Activated naive CD4-positive, alpha-beta T cell treated with anti-CD3 and anti-CD28 coated beads, Interleukin-2, amount 50 U/mL, for 72 hours (primary cell): ENCODE measurements at regions not wholly inside any gene's neighbourhood (a gene's known extent, or its start where the extent isn't known, plus 50 kb on each side); places are given as distances from the start of the nearest gene placed in this dataset.

Experiments used
- ATAC-seq, 2 donors: fragments of 150-1000 bp; cut with Tn5 transposase; 2 replicates each; pipeline ENCODE4 v1.10.0; 2021; ENCODE audit warnings: mild to moderate bottlenecking in 2 of 2, moderate library complexity in 2 of 2
- DNase-seq, 2 donors: peaks; one replicate each; pipeline ENCODE4 v3.0.0; 2021 to 2022; ENCODE audit warnings: low spot score in 2 of 2
- H3K27ac Mint-ChIP-seq, 2 donors: one replicate each; pipeline ENCODE4 v1.8.0; 2022; ENCODE audit warnings: mild to moderate bottlenecking in 2 of 2, mixed read lengths in 2 of 2
- H3K36me3 Mint-ChIP-seq, 2 donors: one replicate each; pipeline ENCODE4 v1.8.0; 2022; ENCODE audit warnings: mixed read lengths in 2 of 2
- H3K9me3 Mint-ChIP-seq, 2 donors: one replicate each; pipeline ENCODE4 v1.8.0; 2022; ENCODE audit warnings: mixed read lengths in 2 of 2

- Mint-ChIP-seq H3K9me3 (no peaks in the 10 kb centered on the region), H3K27ac (peak overlapping the region in 1 of 2 donors; percentile 12), H3K36me3 (no peaks in the 10 kb centered on the region)
- no peak for ATAC-seq
- no peak for DNase-seq
Observed at GRCh38 chr21:33121715-33122475, 52.0 kb downstream of the OLIG1 start.

GRCh38 chr21:33122507-33122906 is 52.6 kb downstream of the OLIG1 start:
- no peak for DNase-seq
- no peak for ATAC-seq
- Mint-ChIP-seq H3K9me3 (no peaks in the 10 kb centered on the region), H3K36me3 (no peaks in the 10 kb centered on the region), H3K27ac (peak overlapping the region in 1 of 2 donors; percentile 12)

- peak in 1 of 2 donors; percentile 58 for ATAC-seq
- H3K9me3 Mint-ChIP-seq: no peaks in the 10 kb centered on the region
Observed at GRCh38 chr21:33123374-33124123, 53.6 kb downstream of the OLIG1 start.

GRCh38 chr21:33124889-33125288 is 54.9 kb downstream of the OLIG1 start:
- no peaks in the 10 kb centered on the region for H3K9me3 Mint-ChIP-seq
- no peak for DNase-seq
- ATAC-seq: no peak
- no peaks in the 10 kb centered on the region for H3K36me3 Mint-ChIP-seq
- H3K27ac Mint-ChIP-seq: no peak overlapping the region

More at GRCh38 chr21:33123374-33124123, 53.6 kb downstream of the OLIG1 start:
- no peak for DNase-seq
- Mint-ChIP-seq H3K36me3 (no peaks in the 10 kb centered on the region), H3K27ac (no peak overlapping the region)

- Mint-ChIP-seq H3K9me3 (no peaks in the 10 kb centered on the region), H3K36me3 (no peaks in the 10 kb centered on the region), H3K27ac (no peak overlapping the region)
- ATAC-seq: no peak
- no peak for DNase-seq
Observed at GRCh38 chr21:33125680-33126375, 55.9 kb downstream of the OLIG1 start.

- no peaks in the 10 kb centered on the region for H3K36me3 Mint-ChIP-seq
- ATAC-seq: no peak
- no peak overlapping the region for H3K27ac Mint-ChIP-seq
- no peak for DNase-seq
- no peaks in the 10 kb centered on the region for H3K9me3 Mint-ChIP-seq
Observed at GRCh38 chr21:33126569-33126968, 56.6 kb downstream of the OLIG1 start.

- Mint-ChIP-seq H3K36me3 (no peaks in the 10 kb centered on the region), H3K9me3 (no peaks in the 10 kb centered on the region), H3K27ac (no peak overlapping the region)
- DNase-seq: peak; percentile 60 to 78
- ATAC-seq: peak; percentile 84 to 86
Observed at GRCh38 chr21:33127154-33127867, 57.4 kb downstream of the OLIG1 start.

GRCh38 chr21:33127868-33128242 is 57.9 kb downstream of the OLIG1 start:
- Mint-ChIP-seq H3K36me3 (no peaks in the 10 kb centered on the region), H3K27ac (no peak overlapping the region), H3K9me3 (no peaks in the 10 kb centered on the region)
- ATAC-seq (no peak), DNase-seq (no peak)

GRCh38 chr21:33128538-33128937 is 58.6 kb downstream of the OLIG1 start:
- DNase-seq: no peak
- no peak for ATAC-seq
- no peaks in the 10 kb centered on the region for H3K9me3 Mint-ChIP-seq
- no peaks in the 10 kb centered on the region for H3K36me3 Mint-ChIP-seq
- no peak overlapping the region for H3K27ac Mint-ChIP-seq

GRCh38 chr21:33132054-33132453 is 62.1 kb downstream of the OLIG1 start:
- H3K27ac Mint-ChIP-seq: no peak overlapping the region
- no peaks in the 10 kb centered on the region for H3K36me3 Mint-ChIP-seq
- no peaks in the 10 kb centered on the region for H3K9me3 Mint-ChIP-seq
- no peak for ATAC-seq
- no peak for DNase-seq

GRCh38 chr21:33133892-33134291 is 64.0 kb downstream of the OLIG1 start:
- H3K9me3 Mint-ChIP-seq: no peaks in the 10 kb centered on the region
- no peak overlapping the region for H3K27ac Mint-ChIP-seq
- ATAC-seq (no peak), DNase-seq (no peak)
- H3K36me3 Mint-ChIP-seq: no peaks in the 10 kb centered on the region

GRCh38 chr21:33135925-33136324 is 66.0 kb downstream of the OLIG1 start:
- Mint-ChIP-seq H3K36me3 (no peaks in the 10 kb centered on the region), H3K9me3 (no peaks in the 10 kb centered on the region), H3K27ac (no peak overlapping the region)
- ATAC-seq (no peak), DNase-seq (no peak)

- ATAC-seq (no peak), DNase-seq (no peak)
- H3K36me3 Mint-ChIP-seq: no peaks in the 10 kb centered on the region
- H3K27ac Mint-ChIP-seq: no peak overlapping the region
- H3K9me3 Mint-ChIP-seq: no peaks in the 10 kb centered on the region
Observed at GRCh38 chr21:33136847-33137502, 67.0 kb downstream of the OLIG1 start.

- no peak for DNase-seq
- no peak for ATAC-seq
- Mint-ChIP-seq H3K36me3 (no peaks in the 10 kb centered on the region), H3K9me3 (no peaks in the 10 kb centered on the region), H3K27ac (no peak overlapping the region)
Observed at GRCh38 chr21:33139084-33139483, 69.1 kb downstream of the OLIG1 start.

GRCh38 chr21:33140288-33140687 is 70.3 kb downstream of the OLIG1 start:
- Mint-ChIP-seq H3K27ac (no peak overlapping the region), H3K36me3 (no peaks in the 10 kb centered on the region), H3K9me3 (no peaks in the 10 kb centered on the region)
- DNase-seq: no peak
- no peak for ATAC-seq

- ATAC-seq: no peak
- no peak for DNase-seq
- H3K36me3 Mint-ChIP-seq: no peaks in the 10 kb centered on the region
- no peak overlapping the region for H3K27ac Mint-ChIP-seq
- H3K9me3 Mint-ChIP-seq: no peaks in the 10 kb centered on the region
Observed at GRCh38 chr21:33146467-33146866, 76.5 kb downstream of the OLIG1 start.
